Adrenal gland (tissue), 9 donors: ENCODE measurements at regions not wholly inside any gene's neighbourhood (a gene's known extent, or its start where the extent isn't known, plus 50 kb on each side); places are given as distances from the start of the nearest gene placed in this dataset.

Experiments
- DNase-seq, 7 donors: peaks; one replicate each; pipeline ENCODE4 v3.0.0-alpha.2; 2019 to 2020
- H3K27ac ChIP-seq, 5 donors: fragments of 200-600 bp; sonication (generic) in 4 of 5; 1 replicate in 3 of 5; 2 replicates in 2 of 5; pipeline versions ENCODE4 v1.5.1 to v1.8.0; 2016 to 2020; ENCODE audit warnings: mild to moderate bottlenecking in 1 of 5
- H3K27me3 ChIP-seq: fragments of 200-600 bp; 2 replicates; pipeline ENCODE4 v1.8.0; 2021
- H3K36me3 ChIP-seq, 2 donors: fragments of 200-600 bp; replicated peaks in 1 of 2; 1 replicate in 1 of 2; 2 replicates in 1 of 2; pipeline versions ENCODE4 v1.5.1 to v1.8.0; 2018 to 2022
- H3K4me1 ChIP-seq, 2 donors: fragments of 200-600 bp; replicated peaks in 1 of 2; 1 replicate in 1 of 2; 2 replicates in 1 of 2; pipeline versions ENCODE4 v1.5.1 to v1.8.0; 2018 to 2021
- H3K4me3 ChIP-seq, 4 donors: fragments of 200-600 bp; sonication (generic) in 3 of 4; one replicate each; pipeline ENCODE4 v1.5.1; 2016 to 2018
- H3K9me3 ChIP-seq, 3 donors: fragments of 200-600 bp; sonication (generic) in 1 of 3; replicated peaks in 1 of 3; 1 replicate in 2 of 3; 2 replicates in 1 of 3; pipeline versions ENCODE4 v1.5.1 to v1.8.0; 2016 to 2021
- POLR2A ChIP-seq, 2 donors: fragments of 450-650 bp; IDR thresholded peaks; one replicate each; pipeline ENCODE4 v1.6.1; 2017; ENCODE audit warnings: antibody characterized with exemption in 2 of 2, mild to moderate bottlenecking in 2 of 2, moderate library complexity in 1 of 2
- whole genome bisulfite sequencing, 4 donors: extraction: QIAGEN DNeasy Blood & Tissue Kit in 2 of 4; methylation state at CpG; one replicate each; pipeline versions ENCODE4 v1.1.5 to v1.1.7; 2013 to 2017; 5-methylcytosine and 5-hydroxymethylcytosine counted together
- intact Hi-C, 2 donors: fragments of 100-400 bp; cut with DNase I; formaldehyde crosslinking; loops; one replicate each; pipeline versions ENCODE4 v1.14.1 to v1.15.0; 2022 to 2023
- TF ChIP-seq, protein P1 (sequence below), 6 experiments: fragments of 450-650 bp in 4 of 6; fragments of 200-600 bp in 2 of 6; sonication (generic) in 1 of 6; IDR thresholded peaks; 1 replicate in 5 of 6; 2 replicates in 1 of 6; pipeline versions ENCODE4 v1.5.1 to v1.8.0; 2016 to 2021; ENCODE audit warnings: antibody characterized with exemption in 6 of 6, mild to moderate bottlenecking in 2 of 6, moderate library complexity in 1 of 6
- donor health status: healthy with polysubstance abuse.
- donor health status: Bipolar disorder and iron deficiency.
- donor health status: DM: yes; HTN: yes; CAD: no.
- donor health status: DM: no; HTN: no; CAD: no.
- donor health status: DM: no; HTN: no; CAD: no.

DNA sequence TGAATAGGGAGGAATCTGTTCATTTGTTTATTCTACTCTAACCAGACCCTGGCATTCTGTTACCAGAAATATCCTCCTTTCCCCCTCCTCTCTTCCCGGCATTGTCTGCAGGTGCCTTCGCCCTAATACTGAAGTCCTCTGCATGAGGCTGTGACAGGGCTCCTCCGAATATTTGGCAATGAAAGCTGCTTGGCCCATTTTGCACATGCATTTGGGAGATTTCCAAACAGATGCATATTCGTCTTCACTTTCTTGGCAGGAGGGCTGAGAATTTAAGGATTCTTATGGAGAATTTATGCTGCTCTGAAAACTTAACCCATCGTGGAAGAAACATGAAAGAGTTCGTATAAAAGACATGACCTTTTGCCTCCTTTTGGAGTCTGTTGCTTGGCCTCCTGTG, 484.0 kb downstream of the ZNF608 start:
- Histone ChIP-seq H3K27me3 (no peaks in the 10 kb centered on the region), H3K4me3 (no peak overlapping the region), H3K27ac (no peak overlapping the region), H3K36me3 (no peaks in the 10 kb centered on the region), H3K4me1 (no peaks in the 10 kb centered on the region), H3K9me3 (no peaks in the 10 kb centered on the region)
- 50 to 64% (median 62%) methylated on average over 6 of the region's 6 CpGs for WGBS, 4 donors
- no peak for TF ChIP-seq POLR2A (IDR thresholded peaks at IDR 0.05)
- TF ChIP-seq, protein P1, sequence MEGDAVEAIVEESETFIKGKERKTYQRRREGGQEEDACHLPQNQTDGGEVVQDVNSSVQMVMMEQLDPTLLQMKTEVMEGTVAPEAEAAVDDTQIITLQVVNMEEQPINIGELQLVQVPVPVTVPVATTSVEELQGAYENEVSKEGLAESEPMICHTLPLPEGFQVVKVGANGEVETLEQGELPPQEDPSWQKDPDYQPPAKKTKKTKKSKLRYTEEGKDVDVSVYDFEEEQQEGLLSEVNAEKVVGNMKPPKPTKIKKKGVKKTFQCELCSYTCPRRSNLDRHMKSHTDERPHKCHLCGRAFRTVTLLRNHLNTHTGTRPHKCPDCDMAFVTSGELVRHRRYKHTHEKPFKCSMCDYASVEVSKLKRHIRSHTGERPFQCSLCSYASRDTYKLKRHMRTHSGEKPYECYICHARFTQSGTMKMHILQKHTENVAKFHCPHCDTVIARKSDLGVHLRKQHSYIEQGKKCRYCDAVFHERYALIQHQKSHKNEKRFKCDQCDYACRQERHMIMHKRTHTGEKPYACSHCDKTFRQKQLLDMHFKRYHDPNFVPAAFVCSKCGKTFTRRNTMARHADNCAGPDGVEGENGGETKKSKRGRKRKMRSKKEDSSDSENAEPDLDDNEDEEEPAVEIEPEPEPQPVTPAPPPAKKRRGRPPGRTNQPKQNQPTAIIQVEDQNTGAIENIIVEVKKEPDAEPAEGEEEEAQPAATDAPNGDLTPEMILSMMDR (IDR thresholded peaks at IDR 0.05), result no peak
- intact Hi-C loops, result no loop called here
- DNase-seq, result no peak

- H3K27me3 ChIP-seq, result no peaks in the 10 kb centered on the region
- 79 to 89% (median 84%) methylated on average over 1 of the region's 1 CpG for WGBS, 4 donors
- TF ChIP-seq, protein P1 (IDR thresholded peaks at IDR 0.05), result no peak
- no peak for TF ChIP-seq POLR2A (IDR thresholded peaks at IDR 0.05)
Measured at GRCh38 chr5:124261848-124262247, 484.6 kb downstream of the ZNF608 start.

DNA sequence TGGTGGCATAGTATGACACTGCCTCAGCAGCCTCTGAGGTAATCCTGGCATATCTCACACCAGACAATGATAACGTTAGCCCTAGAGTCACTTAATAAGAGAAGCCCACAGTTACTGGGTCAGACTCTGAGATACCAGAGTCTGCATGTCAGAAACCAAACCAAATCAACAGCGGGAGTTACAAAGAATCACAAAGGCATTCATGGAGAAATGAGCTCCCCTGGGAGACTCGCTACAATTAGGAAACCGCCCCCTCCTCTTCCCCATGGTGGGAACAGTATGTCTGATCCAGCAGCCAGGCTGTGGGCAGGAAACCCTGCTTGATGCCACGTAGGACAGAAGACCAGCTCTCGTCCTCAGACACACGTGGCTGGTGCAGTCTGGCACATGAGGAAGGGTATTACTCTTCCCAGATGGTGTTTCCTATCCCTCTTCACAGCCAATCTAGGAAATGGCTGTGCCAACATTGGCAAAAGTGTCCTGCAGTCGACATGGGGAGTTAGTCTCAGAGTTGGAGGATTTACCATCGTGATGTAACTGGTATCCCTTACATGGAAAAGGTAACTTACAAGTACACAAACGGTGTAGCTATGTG, 485.4 kb downstream of the ZNF608 start:
- WGBS, 4 donors, result 80 to 88% (median 83%) methylated on average over 9 to 10 of the region's 10 CpGs
- intact Hi-C loops, result no loop called here
- no peaks in the 10 kb centered on the region for H3K36me3 ChIP-seq

More at GRCh38 chr5:124261848-124262247, 484.6 kb downstream of the ZNF608 start:
- H3K9me3 ChIP-seq, result no peaks in the 10 kb centered on the region
- no peaks in the 10 kb centered on the region for H3K36me3 ChIP-seq
- no peaks in the 10 kb centered on the region for H3K4me1 ChIP-seq
- no peak overlapping the region for H3K4me3 ChIP-seq
- DNase-seq, result no peak
- intact Hi-C loops, result no loop called here
- no peak overlapping the region for H3K27ac ChIP-seq

GRCh38 chr5:124259017-124259416, 487.4 kb downstream of the ZNF608 start:
- Histone ChIP-seq H3K4me3 (no peak overlapping the region), H3K36me3 (no peaks in the 10 kb centered on the region), H3K27ac (no peak overlapping the region), H3K9me3 (no peaks in the 10 kb centered on the region), H3K4me1 (no peaks in the 10 kb centered on the region), H3K27me3 (no peaks in the 10 kb centered on the region)
- no peak for DNase-seq
- no peak for TF ChIP-seq POLR2A (IDR thresholded peaks at IDR 0.05)
- TF ChIP-seq, protein P1 (IDR thresholded peaks at IDR 0.05), result no peak
- intact Hi-C loops, result no loop called here
- 86 to 94% (median 90%) methylated on average over 4 of the region's 4 CpGs for WGBS, 4 donors

More for the DNA sequence above, 485.4 kb downstream of the ZNF608 start:
- no peak overlapping the region for H3K27ac ChIP-seq
- H3K27me3 ChIP-seq, result no peaks in the 10 kb centered on the region
- no peaks in the 10 kb centered on the region for H3K9me3 ChIP-seq
- no peaks in the 10 kb centered on the region for H3K4me1 ChIP-seq
- TF ChIP-seq POLR2A (IDR thresholded peaks at IDR 0.05), result no peak
- TF ChIP-seq, protein P1 (IDR thresholded peaks at IDR 0.05), result no peak
- H3K4me3 ChIP-seq, result no peak overlapping the region
- no peak for DNase-seq
